ENCODE measurements at regions not wholly inside any gene's neighbourhood (a gene's known extent, or its start where the extent isn't known, plus 50 kb on each side); places are given as distances from the start of the nearest gene placed in this dataset.
"Not testable (repeated sequence)": the region's sequence is repeated elsewhere in the genome, so short reads cannot be mapped to it uniquely, and the experiment has no call there.

DNA sequence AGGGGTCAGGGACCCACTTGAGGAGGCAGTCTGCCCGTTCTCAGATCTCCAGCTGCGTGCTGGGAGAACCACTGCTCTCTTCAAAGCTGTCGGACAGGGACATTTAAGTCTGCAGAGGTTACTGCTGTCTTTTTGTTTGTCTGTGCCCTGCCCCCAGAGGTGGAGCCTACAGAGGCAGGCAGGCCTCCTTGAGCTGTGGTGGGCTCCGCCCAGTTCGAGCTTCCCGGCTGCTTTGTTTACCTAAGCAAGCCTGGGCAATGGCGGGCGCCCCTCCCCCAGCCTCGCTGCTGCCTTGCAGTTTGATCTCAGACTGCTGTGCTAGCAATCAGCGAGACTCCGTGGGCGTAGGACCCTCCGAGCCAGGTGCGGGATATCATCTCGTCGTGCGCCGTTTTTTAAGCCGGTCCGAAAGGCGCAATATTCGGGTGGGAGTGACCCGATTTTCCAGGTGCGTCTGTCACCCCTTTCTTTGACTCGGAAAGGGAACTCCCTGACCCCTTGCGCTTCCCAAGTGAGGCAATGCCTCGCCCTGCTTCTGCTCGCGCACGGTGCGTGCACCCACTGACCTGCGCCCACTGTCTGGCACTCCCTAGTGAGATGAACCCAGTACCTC is 131.6 kb downstream of the CD164 start:
- TF ChIP-seq CTCF, POLR2A, EP300, POLR2AphosphoS5 (IDR thresholded peaks at IDR 0.05): not testable (repeated sequence)
